ENCODE measurements at regions not wholly inside any gene's neighbourhood (a gene's known extent, or its start where the extent isn't known, plus 50 kb on each side); places are given as distances from the start of the nearest gene placed in this dataset.

GRCh38 chr6:15110726-15111354 lies 135.0 kb upstream of the JARID2 start:
- TF ChIP-seq FOXP2 (optimal IDR thresholded peaks at IDR 0.05; ENCODE audit: borderline replicate concordance, extremely low read depth, extremely low read length, insufficient read depth) (no peak), POLR2AphosphoS5 (IDR thresholded peaks at IDR 0.05; ENCODE audit: low read depth, low read length) (no peak), TAF1 (IDR thresholded peaks at IDR 0.05; ENCODE audit: borderline replicate concordance, insufficient read depth, low read length) (no peak), SIN3A (IDR thresholded peaks at IDR 0.05; ENCODE audit: borderline replicate concordance, insufficient read depth, low read length) (no peak)
- TF ChIP-seq, protein P1, sequence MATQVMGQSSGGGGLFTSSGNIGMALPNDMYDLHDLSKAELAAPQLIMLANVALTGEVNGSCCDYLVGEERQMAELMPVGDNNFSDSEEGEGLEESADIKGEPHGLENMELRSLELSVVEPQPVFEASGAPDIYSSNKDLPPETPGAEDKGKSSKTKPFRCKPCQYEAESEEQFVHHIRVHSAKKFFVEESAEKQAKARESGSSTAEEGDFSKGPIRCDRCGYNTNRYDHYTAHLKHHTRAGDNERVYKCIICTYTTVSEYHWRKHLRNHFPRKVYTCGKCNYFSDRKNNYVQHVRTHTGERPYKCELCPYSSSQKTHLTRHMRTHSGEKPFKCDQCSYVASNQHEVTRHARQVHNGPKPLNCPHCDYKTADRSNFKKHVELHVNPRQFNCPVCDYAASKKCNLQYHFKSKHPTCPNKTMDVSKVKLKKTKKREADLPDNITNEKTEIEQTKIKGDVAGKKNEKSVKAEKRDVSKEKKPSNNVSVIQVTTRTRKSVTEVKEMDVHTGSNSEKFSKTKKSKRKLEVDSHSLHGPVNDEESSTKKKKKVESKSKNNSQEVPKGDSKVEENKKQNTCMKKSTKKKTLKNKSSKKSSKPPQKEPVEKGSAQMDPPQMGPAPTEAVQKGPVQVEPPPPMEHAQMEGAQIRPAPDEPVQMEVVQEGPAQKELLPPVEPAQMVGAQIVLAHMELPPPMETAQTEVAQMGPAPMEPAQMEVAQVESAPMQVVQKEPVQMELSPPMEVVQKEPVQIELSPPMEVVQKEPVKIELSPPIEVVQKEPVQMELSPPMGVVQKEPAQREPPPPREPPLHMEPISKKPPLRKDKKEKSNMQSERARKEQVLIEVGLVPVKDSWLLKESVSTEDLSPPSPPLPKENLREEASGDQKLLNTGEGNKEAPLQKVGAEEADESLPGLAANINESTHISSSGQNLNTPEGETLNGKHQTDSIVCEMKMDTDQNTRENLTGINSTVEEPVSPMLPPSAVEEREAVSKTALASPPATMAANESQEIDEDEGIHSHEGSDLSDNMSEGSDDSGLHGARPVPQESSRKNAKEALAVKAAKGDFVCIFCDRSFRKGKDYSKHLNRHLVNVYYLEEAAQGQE (IDR thresholded peaks at IDR 0.05; ENCODE audit: insufficient read depth in 1 of 2, low read depth in 2 of 2, low read length in 2 of 2) = no peak

DNA sequence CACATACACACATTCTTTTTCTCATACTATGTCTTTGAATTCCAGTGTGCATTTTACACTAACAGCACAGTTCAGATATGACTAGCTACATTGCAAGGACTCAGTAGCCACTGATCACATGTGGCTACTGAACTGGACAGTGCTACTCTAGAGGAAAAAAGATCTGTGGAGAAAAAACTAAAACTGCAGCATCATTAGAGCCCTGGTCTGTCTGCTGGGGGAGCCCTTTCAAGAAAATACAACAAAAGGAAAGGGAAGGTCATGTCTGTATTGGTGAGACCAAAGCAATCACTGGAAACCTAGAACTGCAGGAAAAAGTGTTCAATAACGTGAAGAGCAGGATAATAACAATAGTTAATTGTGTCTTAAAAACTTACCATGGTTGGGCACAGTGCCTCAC lies 132.3 kb upstream of the JARID2 start:
- TF ChIP-seq SIN3A (IDR thresholded peaks at IDR 0.05; ENCODE audit: borderline replicate concordance, insufficient read depth, low read length) (no peak), POLR2AphosphoS5 (IDR thresholded peaks at IDR 0.05; ENCODE audit: low read depth, low read length) (no peak), TAF1 (IDR thresholded peaks at IDR 0.05; ENCODE audit: borderline replicate concordance, insufficient read depth, low read length) (no peak), FOXP2 (optimal IDR thresholded peaks at IDR 0.05; ENCODE audit: borderline replicate concordance, extremely low read depth, extremely low read length, insufficient read depth) (no peak)
- TF ChIP-seq, protein P1 (IDR thresholded peaks at IDR 0.05; ENCODE audit: insufficient read depth in 1 of 2, low read depth in 2 of 2, low read length in 2 of 2) = no peak

DNA sequence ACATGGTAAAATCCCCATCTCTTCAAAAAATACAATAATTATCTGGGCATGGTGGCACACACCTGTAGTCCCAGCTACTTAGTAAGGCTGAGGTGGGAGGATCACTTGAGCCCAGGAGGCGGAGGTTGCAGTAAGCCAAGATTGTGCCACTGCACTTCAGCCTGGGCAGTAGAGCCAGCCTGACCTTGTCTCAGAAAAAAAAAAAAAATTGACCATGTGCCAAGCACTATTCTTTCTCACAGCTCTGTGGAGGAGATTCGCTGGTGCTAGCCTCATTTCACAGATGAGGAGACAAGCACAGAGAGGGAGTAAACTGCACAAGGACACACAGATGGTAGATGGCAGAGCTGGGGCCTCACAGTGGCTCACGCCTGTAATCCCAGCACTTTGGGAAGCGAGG lies 131.8 kb upstream of the JARID2 start:
- no peak for TF ChIP-seq FOXP2 (optimal IDR thresholded peaks at IDR 0.05; ENCODE audit: borderline replicate concordance, extremely low read depth, extremely low read length, insufficient read depth)
- TF ChIP-seq TAF1 (IDR thresholded peaks at IDR 0.05; ENCODE audit: borderline replicate concordance, insufficient read depth, low read length) = no peak
- TF ChIP-seq POLR2AphosphoS5 (IDR thresholded peaks at IDR 0.05; ENCODE audit: low read depth, low read length) = no peak
- no peak for TF ChIP-seq SIN3A (IDR thresholded peaks at IDR 0.05; ENCODE audit: borderline replicate concordance, insufficient read depth, low read length)
- TF ChIP-seq, protein P1 (IDR thresholded peaks at IDR 0.05; ENCODE audit: insufficient read depth in 1 of 2, low read depth in 2 of 2, low read length in 2 of 2) = no peak

- TF ChIP-seq FOXP2 (optimal IDR thresholded peaks at IDR 0.05; ENCODE audit: borderline replicate concordance, extremely low read depth, extremely low read length, insufficient read depth) (no peak), SIN3A (IDR thresholded peaks at IDR 0.05; ENCODE audit: borderline replicate concordance, insufficient read depth, low read length) (no peak), POLR2AphosphoS5 (IDR thresholded peaks at IDR 0.05; ENCODE audit: low read depth, low read length) (no peak), TAF1 (IDR thresholded peaks at IDR 0.05; ENCODE audit: borderline replicate concordance, insufficient read depth, low read length) (no peak)
- TF ChIP-seq, protein P1 (IDR thresholded peaks at IDR 0.05; ENCODE audit: insufficient read depth in 1 of 2, low read depth in 2 of 2, low read length in 2 of 2) = no peak
Measured at GRCh38 chr6:15116889-15117288, 129.0 kb upstream of the JARID2 start.
